Naive thymus-derived CD4-positive, alpha-beta T cell (primary cell): ENCODE measurements at regions not wholly inside any gene's neighbourhood (a gene's known extent, or its start where the extent isn't known, plus 50 kb on each side); places are given as distances from the start of the nearest gene placed in this dataset.

Experiments
- ATAC-seq: fragments of 150-1000 bp; cut with Tn5 transposase; 2 replicates; pipeline ENCODE4 v1.10.0; 2021; ENCODE audit warnings: mild to moderate bottlenecking, moderate library complexity
- CTCF ChIA-PET: fragments of 350-600 bp; sonication (Branson Sonifier 250); formaldehyde crosslinking; loops from one replicate; lab custom pipeline; 2021; ENCODE audit warnings: antibody characterized with exemption; lab: Charles Lee
- POLR2A ChIA-PET: fragments of 350-600 bp; sonication (Branson Sonifier 250); formaldehyde crosslinking; loops from one replicate; lab custom pipeline; 2021; ENCODE audit warnings: antibody characterized with exemption, inconsistent platforms; lab: Charles Lee
- DNase-seq, 9 donors: peaks; one replicate each; pipeline versions ENCODE4 v3.0.0 to v3.0.0-alpha.2; 2020 to 2022; ENCODE audit warnings: mixed read lengths in 1 of 9
- H3K27ac ChIP-seq: one replicate; pipeline ENCODE4 v1.7.0; 2013; ENCODE audit warnings: mild to moderate bottlenecking, low read depth, low read length, moderate library complexity
- H3K27me3 ChIP-seq, 2 donors: one replicate each; pipeline ENCODE4 v1.7.0; 2013; ENCODE audit warnings: low read length in 2 of 2, mild to moderate bottlenecking in 2 of 2, moderate library complexity in 2 of 2; ENCODE audit not compliant: control insufficient read depth in 2 of 2, insufficient read depth in 2 of 2
- H3K36me3 ChIP-seq, 3 experiments: 1 replicate in 2 of 3; 2 replicates in 1 of 3; pipeline ENCODE4 v1.7.0; 2013; ENCODE audit warnings: low read length in 3 of 3, mild to moderate bottlenecking in 3 of 3, moderate library complexity in 1 of 3; ENCODE audit not compliant: insufficient read depth in 3 of 3, control insufficient read depth in 2 of 3
- H3K4me1 ChIP-seq, 2 donors: one replicate each; pipeline ENCODE4 v1.7.0; 2013; ENCODE audit warnings: low read length in 2 of 2, mild to moderate bottlenecking in 2 of 2, moderate library complexity in 1 of 2; ENCODE audit not compliant: control insufficient read depth in 2 of 2, insufficient read depth in 2 of 2
- H3K4me3 ChIP-seq: 2 replicates; pipeline ENCODE4 v1.7.0; 2013; ENCODE audit warnings: mild to moderate bottlenecking, low read length
- H3K9me3 ChIP-seq, 3 experiments: 1 replicate in 2 of 3; 2 replicates in 1 of 3; pipeline ENCODE4 v1.7.0; 2013; ENCODE audit warnings: low read length in 3 of 3; ENCODE audit not compliant: control insufficient read depth in 2 of 3
- H3K27ac Mint-ChIP-seq, 9 donors: one replicate each; pipeline ENCODE4 v1.8.0; 2020 to 2022; ENCODE audit warnings: mixed read lengths in 9 of 9, mild to moderate bottlenecking in 8 of 9, moderate library complexity in 5 of 9, inconsistent platforms in 2 of 9
- H3K27me3 Mint-ChIP-seq, 5 donors: one replicate each; pipeline ENCODE4 v1.8.0; 2021 to 2022; ENCODE audit warnings: mixed read lengths in 5 of 5, mild to moderate bottlenecking in 1 of 5
- H3K36me3 Mint-ChIP-seq, 5 donors: one replicate each; pipeline ENCODE4 v1.8.0; 2020 to 2022; ENCODE audit warnings: mixed read lengths in 5 of 5, mild to moderate bottlenecking in 3 of 5, inconsistent platforms in 1 of 5
- H3K4me1 Mint-ChIP-seq, 7 donors: one replicate each; pipeline ENCODE4 v1.8.0; 2020 to 2022; ENCODE audit warnings: mixed read lengths in 7 of 7, mild to moderate bottlenecking in 3 of 7, inconsistent platforms in 1 of 7
- H3K4me3 Mint-ChIP-seq, 10 donors: one replicate each; pipeline ENCODE4 v1.8.0; 2020 to 2022; ENCODE audit warnings: mild to moderate bottlenecking in 10 of 10, mixed read lengths in 10 of 10, moderate library complexity in 6 of 10, inconsistent platforms in 2 of 10
- H3K9me3 Mint-ChIP-seq, 11 donors: one replicate each; pipeline ENCODE4 v1.8.0; 2020 to 2022; ENCODE audit warnings: mixed read lengths in 11 of 11, mild to moderate bottlenecking in 4 of 11, inconsistent platforms in 1 of 11, moderate library complexity in 1 of 11
- intact Hi-C, 2 donors: fragments of 100-400 bp; cut with micrococcal nuclease; formaldehyde crosslinking; loops; one replicate each; pipeline ENCODE4 v1.15.1; 2023

GRCh38 chr18:24545651-24546050, 85.2 kb downstream of the HRH4 start:
- Mint-ChIP-seq H3K36me3 (no peaks in the 10 kb centered on the region), H3K27ac (no peak overlapping the region), H3K4me1 (no peaks in the 10 kb centered on the region), H3K9me3 (no peaks in the 10 kb centered on the region), H3K4me3 (no peak overlapping the region), H3K27me3 (peaks cover 0 to 34% (median 7%) of the 10 kb centered on the region in 5 donors)
- ATAC-seq (no peak), DNase-seq (no peak)
- Histone ChIP-seq H3K9me3 (no peaks in the 10 kb centered on the region), H3K4me1 (no peaks in the 10 kb centered on the region), H3K27me3 (no peaks in the 10 kb centered on the region), H3K4me3 (no peak overlapping the region), H3K36me3 (no peaks in the 10 kb centered on the region), H3K27ac (no peak overlapping the region)
- CTCF ChIA-PET = no interaction called here
- intact Hi-C loops = no loop called here
- POLR2A ChIA-PET = no interaction called here

GRCh38 chr18:24546307-24546706, 85.9 kb downstream of the HRH4 start:
- peaks cover 0 to 34% (median 7%) of the 10 kb centered on the region in 5 donors for H3K27me3 Mint-ChIP-seq

GRCh38 chr18:24548583-24548982, 88.1 kb downstream of the HRH4 start:
- DNase-seq (no peak), ATAC-seq (no peak)
- H3K36me3 Mint-ChIP-seq = no peaks in the 10 kb centered on the region
- ChIA-PET POLR2A (no interaction called here), CTCF (no interaction called here)
- H3K36me3 ChIP-seq = no peaks in the 10 kb centered on the region
- H3K27ac ChIP-seq = no peak overlapping the region
- no peaks in the 10 kb centered on the region for H3K27me3 ChIP-seq
- no peaks in the 10 kb centered on the region for H3K4me1 Mint-ChIP-seq
- peaks cover 0 to 30% (median 5%) of the 10 kb centered on the region in 5 donors for H3K27me3 Mint-ChIP-seq
- H3K4me3 Mint-ChIP-seq = no peak overlapping the region
- H3K9me3 Mint-ChIP-seq = no peaks in the 10 kb centered on the region
- intact Hi-C loops = no loop called here
- no peak overlapping the region for H3K4me3 ChIP-seq
- H3K4me1 ChIP-seq = no peaks in the 10 kb centered on the region
- no peaks in the 10 kb centered on the region for H3K9me3 ChIP-seq
- no peak overlapping the region for H3K27ac Mint-ChIP-seq

More at GRCh38 chr18:24546307-24546706, 85.9 kb downstream of the HRH4 start:
- H3K36me3 Mint-ChIP-seq = no peaks in the 10 kb centered on the region
- CTCF ChIA-PET = no interaction called here
- DNase-seq (no peak), ATAC-seq (no peak)
- Histone ChIP-seq H3K4me1 (no peaks in the 10 kb centered on the region), H3K27me3 (no peaks in the 10 kb centered on the region), H3K27ac (no peak overlapping the region), H3K36me3 (no peaks in the 10 kb centered on the region), H3K9me3 (no peaks in the 10 kb centered on the region), H3K4me3 (no peak overlapping the region)
- H3K4me1 Mint-ChIP-seq = no peaks in the 10 kb centered on the region
- H3K4me3 Mint-ChIP-seq = no peak overlapping the region
- no peaks in the 10 kb centered on the region for H3K9me3 Mint-ChIP-seq
- no peak overlapping the region for H3K27ac Mint-ChIP-seq
- intact Hi-C loops = no loop called here
- POLR2A ChIA-PET = no interaction called here

GRCh38 chr18:24552218-24552617, 91.8 kb downstream of the HRH4 start:
- Histone ChIP-seq H3K9me3 (no peaks in the 10 kb centered on the region), H3K27ac (no peak overlapping the region), H3K27me3 (no peaks in the 10 kb centered on the region), H3K4me3 (no peak overlapping the region), H3K36me3 (no peaks in the 10 kb centered on the region), H3K4me1 (no peaks in the 10 kb centered on the region)
- no peak for ATAC-seq
- H3K27ac Mint-ChIP-seq = no peak overlapping the region
- ChIA-PET CTCF (no interaction called here), POLR2A (no interaction called here)
- H3K4me1 Mint-ChIP-seq = no peaks in the 10 kb centered on the region
- no peak overlapping the region for H3K4me3 Mint-ChIP-seq
- H3K36me3 Mint-ChIP-seq = no peaks in the 10 kb centered on the region
- DNase-seq = no peak
- no peaks in the 10 kb centered on the region for H3K9me3 Mint-ChIP-seq
- H3K27me3 Mint-ChIP-seq = peaks cover 0 to 14% (median 7%) of the 10 kb centered on the region in 5 donors
- intact Hi-C loops = no loop called here

GRCh38 chr18:24553571-24554285, 93.3 kb downstream of the HRH4 start:
- Mint-ChIP-seq H3K4me3 (no peak overlapping the region), H3K27ac (no peak overlapping the region), H3K36me3 (no peaks in the 10 kb centered on the region), H3K9me3 (no peaks in the 10 kb centered on the region), H3K27me3 (peaks cover 0 to 23% (median 13%) of the 10 kb centered on the region in 5 donors), H3K4me1 (no peaks in the 10 kb centered on the region)
- Histone ChIP-seq H3K4me1 (no peaks in the 10 kb centered on the region), H3K9me3 (no peaks in the 10 kb centered on the region), H3K36me3 (no peaks in the 10 kb centered on the region), H3K4me3 (no peak overlapping the region), H3K27ac (no peak overlapping the region), H3K27me3 (no peaks in the 10 kb centered on the region)
- ATAC-seq (no peak), DNase-seq (no peak)
- CTCF ChIA-PET = no interaction called here
- POLR2A ChIA-PET = no interaction called here
- intact Hi-C loops = no loop called here

- intact Hi-C loops = no loop called here
- Histone ChIP-seq H3K4me1 (no peaks in the 10 kb centered on the region), H3K9me3 (no peaks in the 10 kb centered on the region), H3K27ac (no peak overlapping the region), H3K4me3 (no peak overlapping the region), H3K36me3 (no peaks in the 10 kb centered on the region), H3K27me3 (no peaks in the 10 kb centered on the region)
- ChIA-PET CTCF (no interaction called here), POLR2A (no interaction called here)
- DNase-seq = no peak
- Mint-ChIP-seq H3K36me3 (no peaks in the 10 kb centered on the region), H3K4me1 (no peaks in the 10 kb centered on the region), H3K9me3 (no peaks in the 10 kb centered on the region), H3K27ac (no peak overlapping the region), H3K4me3 (no peak overlapping the region), H3K27me3 (peaks cover 0 to 25% (median 14%) of the 10 kb centered on the region in 5 donors)
- no peak for ATAC-seq
Observed at GRCh38 chr18:24558403-24558802, 98.0 kb downstream of the HRH4 start.

GRCh38 chr18:24559526-24559925, 99.1 kb downstream of the HRH4 start:
- ATAC-seq = no peak
- no peaks in the 10 kb centered on the region for H3K9me3 Mint-ChIP-seq
- H3K4me1 Mint-ChIP-seq = no peaks in the 10 kb centered on the region
- no peak overlapping the region for H3K27ac Mint-ChIP-seq
- ChIA-PET CTCF (no interaction called here), POLR2A (no interaction called here)
- Histone ChIP-seq H3K4me1 (no peaks in the 10 kb centered on the region), H3K9me3 (no peaks in the 10 kb centered on the region), H3K4me3 (no peak overlapping the region), H3K36me3 (no peaks in the 10 kb centered on the region), H3K27ac (no peak overlapping the region), H3K27me3 (no peaks in the 10 kb centered on the region)
- no peak for DNase-seq
- H3K36me3 Mint-ChIP-seq = no peaks in the 10 kb centered on the region
- H3K4me3 Mint-ChIP-seq = no peak overlapping the region
- intact Hi-C loops = no loop called here
- H3K27me3 Mint-ChIP-seq = peaks cover 0 to 25% (median 14%) of the 10 kb centered on the region in 5 donors
